ENCODE measurements at regions not wholly inside any gene's neighbourhood (a gene's known extent, or its start where the extent isn't known, plus 50 kb on each side); places are given as distances from the start of the nearest gene placed in this dataset.

- Histone ChIP-seq H3K27me3 (no peaks in the 10 kb centered on the region), H3K4me1 (no peaks in the 10 kb centered on the region), H3K4me3 (no peak overlapping the region), H3K27ac (no peak overlapping the region), H3K9me3 (no peaks in the 10 kb centered on the region), H3K36me3 (no peaks in the 10 kb centered on the region)
- WGBS, 2 donors = 82 to 98% methylated on average over 1 of the region's 1 CpG
- DNase-seq = no peak
- intact Hi-C loops (cut with DNase I) = no loop called here
- TF ChIP-seq EP300 (IDR thresholded peaks at IDR 0.05) (no peak), POLR2AphosphoS5 (IDR thresholded peaks at IDR 0.05) (no peak), CTCF (IDR thresholded peaks at IDR 0.05) (no peak), POLR2A (IDR thresholded peaks at IDR 0.05) (no peak)
Measured at GRCh38 chr14:28952161-28952560, 185.6 kb downstream of the FOXG1 start.

- Histone ChIP-seq H3K9me3 (no peaks in the 10 kb centered on the region), H3K27ac (no peak overlapping the region), H3K4me1 (no peaks in the 10 kb centered on the region), H3K27me3 (no peaks in the 10 kb centered on the region), H3K4me3 (no peak overlapping the region), H3K36me3 (no peaks in the 10 kb centered on the region)
- TF ChIP-seq POLR2A (IDR thresholded peaks at IDR 0.05) (no peak), CTCF (IDR thresholded peaks at IDR 0.05) (no peak), POLR2AphosphoS5 (IDR thresholded peaks at IDR 0.05) (no peak), EP300 (IDR thresholded peaks at IDR 0.05) (no peak)
- DNase-seq = no peak
- intact Hi-C loops (cut with DNase I) = no loop called here
Measured at GRCh38 chr14:28952666-28953065, 186.1 kb downstream of the FOXG1 start.

GRCh38 chr14:28953973-28954372 is 187.4 kb downstream of the FOXG1 start:
- Histone ChIP-seq H3K27ac (no peak overlapping the region), H3K4me1 (no peaks in the 10 kb centered on the region), H3K36me3 (no peaks in the 10 kb centered on the region), H3K27me3 (no peaks in the 10 kb centered on the region), H3K4me3 (no peak overlapping the region), H3K9me3 (no peaks in the 10 kb centered on the region)
- intact Hi-C loops (cut with DNase I) = no loop called here
- WGBS, 2 donors = 83 to 85% methylated on average over 2 of the region's 2 CpGs
- TF ChIP-seq POLR2A (IDR thresholded peaks at IDR 0.05) (no peak), CTCF (IDR thresholded peaks at IDR 0.05) (no peak), POLR2AphosphoS5 (IDR thresholded peaks at IDR 0.05) (no peak), EP300 (IDR thresholded peaks at IDR 0.05) (no peak)
- DNase-seq = no peak

GRCh38 chr14:28966416-28967233 is 200.0 kb downstream of the FOXG1 start:
- no peak overlapping the region for H3K27ac ChIP-seq
- H3K4me1 ChIP-seq = no peaks in the 10 kb centered on the region
- H3K4me3 ChIP-seq = no peak overlapping the region
- TF ChIP-seq EP300 (IDR thresholded peaks at IDR 0.05) (no peak), POLR2AphosphoS5 (IDR thresholded peaks at IDR 0.05) (no peak), CTCF (IDR thresholded peaks at IDR 0.05) (no peak), POLR2A (IDR thresholded peaks at IDR 0.05) (no peak)
- H3K36me3 ChIP-seq = no peaks in the 10 kb centered on the region
- intact Hi-C loops (cut with DNase I) = no loop called here
- no peak for DNase-seq
- no peaks in the 10 kb centered on the region for H3K27me3 ChIP-seq
- WGBS, 2 donors = 60 to 86% methylated on average over 2 of the region's 2 CpGs
- no peaks in the 10 kb centered on the region for H3K9me3 ChIP-seq

- H3K9me3 ChIP-seq = no peaks in the 10 kb centered on the region
- H3K4me1 ChIP-seq = no peaks in the 10 kb centered on the region
- H3K4me3 ChIP-seq = no peak overlapping the region
- no peak for DNase-seq
- 10 to 31% methylated on average over 1 of the region's 1 CpG for WGBS, 2 donors
- no peak overlapping the region for H3K27ac ChIP-seq
- intact Hi-C loops (cut with DNase I) = no loop called here
- no peaks in the 10 kb centered on the region for H3K27me3 ChIP-seq
- no peaks in the 10 kb centered on the region for H3K36me3 ChIP-seq
- TF ChIP-seq POLR2AphosphoS5 (IDR thresholded peaks at IDR 0.05) = no peak
- no peak for TF ChIP-seq POLR2A (IDR thresholded peaks at IDR 0.05)
- no peak for TF ChIP-seq EP300 (IDR thresholded peaks at IDR 0.05)
- no peak for TF ChIP-seq CTCF (IDR thresholded peaks at IDR 0.05)
Measured at GRCh38 chr14:28975084-28975483, 208.5 kb downstream of the FOXG1 start.
